8988T (cell line): ENCODE measurements at regions not wholly inside any gene's neighbourhood (a gene's known extent, or its start where the extent isn't known, plus 50 kb on each side); places are given as distances from the start of the nearest gene placed in this dataset.
A peak's percentile ranks its signal among the peaks of the same experiment; 100 is the strongest.

Source experiments
- DNase-seq: peaks from one replicate; pipeline ENCODE4 v3.0.0; 2011

- DNase-seq = no peak
These were observed 605.1 kb upstream of the DAB2 start for GRCh38 chr5:40029711-40030495.

GRCh38 chr5:40027400-40027799 lies 602.6 kb upstream of the DAB2 start:
- DNase-seq = no peak

GRCh38 chr5:40025586-40025985 lies 600.8 kb upstream of the DAB2 start:
- DNase-seq = no peak

GRCh38 chr5:40022057-40022456 lies 597.3 kb upstream of the DAB2 start:
- no peak for DNase-seq

GRCh38 chr5:40021007-40021406 lies 596.2 kb upstream of the DAB2 start:
- no peak for DNase-seq

GRCh38 chr5:40017918-40018317 lies 593.1 kb upstream of the DAB2 start:
- no peak for DNase-seq

- DNase-seq = no peak
These were observed 592.4 kb upstream of the DAB2 start for GRCh38 chr5:40017135-40017534.

GRCh38 chr5:40010436-40010835 lies 585.7 kb upstream of the DAB2 start:
- DNase-seq = no peak

GRCh38 chr5:40006260-40006659 lies 581.5 kb upstream of the DAB2 start:
- DNase-seq = no peak

- DNase-seq = no peak
These were observed 577.0 kb upstream of the DAB2 start for GRCh38 chr5:40001796-40002195.

GRCh38 chr5:39998518-39998917 lies 573.7 kb upstream of the DAB2 start:
- DNase-seq = no peak

GRCh38 chr5:39995990-39996389 lies 571.2 kb upstream of the DAB2 start:
- no peak for DNase-seq

- DNase-seq = no peak
These were observed 567.9 kb upstream of the DAB2 start for GRCh38 chr5:39992617-39993202.

GRCh38 chr5:39986614-39987013 lies 561.8 kb upstream of the DAB2 start:
- DNase-seq = no peak

GRCh38 chr5:39980056-39980455 lies 555.3 kb upstream of the DAB2 start:
- DNase-seq = no peak

GRCh38 chr5:39977066-39977655 lies 552.4 kb upstream of the DAB2 start:
- no peak for DNase-seq

GRCh38 chr5:39970117-39970798 lies 545.5 kb upstream of the DAB2 start:
- no peak for DNase-seq

- DNase-seq = no peak
These were observed 543.6 kb upstream of the DAB2 start for GRCh38 chr5:39968381-39968780.

- no peak for DNase-seq
These were observed 530.4 kb upstream of the DAB2 start for GRCh38 chr5:39955156-39955555.

- no peak for DNase-seq
These were observed 526.3 kb upstream of the DAB2 start for GRCh38 chr5:39951070-39951469.

GRCh38 chr5:39948867-39949468 lies 524.2 kb upstream of the DAB2 start:
- DNase-seq = peak; percentile 23

GRCh38 chr5:39948341-39948740 lies 523.6 kb upstream of the DAB2 start:
- no peak for DNase-seq

GRCh38 chr5:39947657-39948056 lies 522.9 kb upstream of the DAB2 start:
- DNase-seq = no peak
